GM21528 (cell line): ENCODE measurements at regions not wholly inside any gene's neighbourhood (a gene's known extent, or its start where the extent isn't known, plus 50 kb on each side); places are given as distances from the start of the nearest gene placed in this dataset.

Experiments
- ATAC-seq: cut with Tn5 transposase; IDR thresholded peaks from one replicate; pipeline ENCODE4 v1.9.1; 2021; ENCODE audit warnings: mild to moderate bottlenecking, moderate library complexity; ENCODE audit not compliant: unreplicated experiment, low FRiP score

DNA sequence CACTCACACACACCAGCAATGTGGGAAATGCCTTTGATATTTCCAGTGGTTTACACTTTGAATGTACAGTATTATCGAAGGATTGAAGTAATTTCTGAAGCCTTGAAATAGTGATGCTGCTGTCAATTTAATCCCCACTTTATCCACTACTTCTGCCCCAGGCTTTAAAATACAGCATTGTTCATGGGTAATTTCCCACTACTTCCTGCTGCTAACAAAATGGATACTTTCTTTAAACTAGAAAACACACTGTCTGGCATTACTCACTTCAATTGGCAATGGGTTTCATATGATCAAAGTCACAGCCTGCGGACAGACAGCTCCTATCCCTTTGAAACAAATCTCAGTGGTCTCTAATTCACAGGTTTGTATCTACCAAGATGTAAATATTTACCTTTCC is 292.2 kb downstream of the CDH11 start:
- ATAC-seq = no peak

DNA sequence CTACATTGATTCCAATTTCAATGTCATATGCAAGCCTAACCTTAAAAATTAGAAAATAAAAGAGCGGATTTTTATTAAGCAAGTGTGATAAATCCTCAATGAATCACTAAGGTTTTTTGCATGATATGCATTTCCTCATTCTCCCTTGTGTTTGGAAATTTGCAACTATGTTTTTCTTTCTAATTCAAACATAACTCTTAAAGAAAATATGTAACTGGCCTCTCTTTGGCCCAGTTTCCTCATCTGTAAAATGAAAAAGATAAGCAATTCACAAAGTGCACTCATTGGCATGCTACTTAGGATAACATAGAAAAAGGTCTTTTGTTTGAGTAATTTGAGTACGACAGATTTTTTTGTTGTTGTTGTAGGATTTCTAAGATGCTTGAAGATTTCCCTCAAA is 295.5 kb downstream of the CDH11 start:
- ATAC-seq = no peak

DNA sequence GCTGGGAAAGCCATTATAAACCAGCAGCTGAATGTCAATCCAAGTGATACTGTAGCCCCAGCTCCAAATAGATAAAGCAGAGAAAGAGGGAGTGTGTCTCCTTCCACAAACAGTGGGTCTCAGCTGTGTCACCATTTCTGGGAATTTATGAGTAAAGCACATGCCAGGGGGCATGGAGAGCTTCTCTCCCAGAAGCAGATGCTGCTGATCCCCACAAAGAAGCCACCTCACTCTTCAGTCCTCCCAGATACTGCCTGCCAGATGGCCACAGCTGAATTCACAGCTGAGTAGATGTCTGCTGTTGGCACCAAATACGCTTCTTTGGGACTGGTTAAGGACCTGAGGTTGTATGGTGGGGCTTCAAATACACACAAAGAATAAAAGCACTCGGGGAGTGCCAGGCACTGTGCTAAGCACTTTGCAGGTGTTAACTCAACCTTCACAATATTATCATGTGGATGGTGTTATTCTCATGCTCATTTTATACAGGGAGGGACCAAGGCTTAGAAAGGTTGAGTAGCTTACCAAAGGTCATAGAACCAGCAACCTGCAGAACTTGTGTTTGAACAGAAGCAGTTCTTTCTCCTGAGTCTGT is 298.3 kb downstream of the CDH11 start:
- no peak for ATAC-seq

- ATAC-seq = no peak
Measured at GRCh38 chr16:64809876-64810629, 311.8 kb downstream of the CDH11 start.

- no peak for ATAC-seq
Measured at GRCh38 chr16:64808474-64808873, 313.4 kb downstream of the CDH11 start.

DNA sequence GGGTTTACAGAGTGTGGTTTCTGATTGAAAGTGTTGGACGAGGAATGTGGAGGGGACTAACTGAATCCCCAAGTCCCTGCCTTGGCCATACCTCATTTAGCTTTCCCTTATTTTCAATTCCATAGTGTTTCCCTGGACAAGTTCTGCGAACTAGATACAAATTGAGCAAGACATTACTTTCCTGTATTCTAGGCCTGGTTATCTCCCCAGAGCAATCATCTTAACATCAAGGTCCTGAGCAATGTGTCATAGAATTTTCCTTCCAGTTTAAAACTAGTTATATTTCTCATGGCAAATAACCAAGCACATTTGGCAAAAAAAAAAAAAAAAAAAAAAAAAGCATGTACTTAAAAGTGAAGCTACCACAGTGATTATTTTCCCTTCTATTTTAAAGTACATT is 330.1 kb downstream of the CDH11 start:
- no peak for ATAC-seq

GRCh38 chr16:64784635-64785034 is 337.2 kb downstream of the CDH11 start:
- no peak for ATAC-seq

DNA sequence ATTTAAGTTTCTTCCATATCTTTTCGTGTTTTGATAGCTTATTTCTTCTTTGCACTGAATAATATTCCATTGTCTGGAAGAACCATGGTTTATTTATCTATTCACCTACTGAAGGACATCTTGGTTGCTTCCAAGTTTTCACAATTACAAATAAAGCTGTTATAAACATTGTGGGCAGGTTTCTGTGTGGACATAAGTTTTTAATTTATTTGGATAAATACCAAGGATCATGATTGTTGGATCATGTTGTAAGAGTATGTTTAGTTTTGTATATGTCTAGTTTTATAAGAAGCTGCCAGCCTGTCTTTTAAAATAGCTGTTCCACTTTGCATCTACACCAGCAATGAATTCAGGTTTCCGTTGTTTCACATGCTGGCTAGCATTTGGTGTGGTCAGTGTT is 339.4 kb downstream of the CDH11 start:
- ATAC-seq = no peak

- no peak for ATAC-seq
Measured at GRCh38 chr16:64780445-64780844, 341.4 kb downstream of the CDH11 start.

GRCh38 chr16:64778777-64779176 is 343.1 kb downstream of the CDH11 start:
- ATAC-seq = no peak

DNA sequence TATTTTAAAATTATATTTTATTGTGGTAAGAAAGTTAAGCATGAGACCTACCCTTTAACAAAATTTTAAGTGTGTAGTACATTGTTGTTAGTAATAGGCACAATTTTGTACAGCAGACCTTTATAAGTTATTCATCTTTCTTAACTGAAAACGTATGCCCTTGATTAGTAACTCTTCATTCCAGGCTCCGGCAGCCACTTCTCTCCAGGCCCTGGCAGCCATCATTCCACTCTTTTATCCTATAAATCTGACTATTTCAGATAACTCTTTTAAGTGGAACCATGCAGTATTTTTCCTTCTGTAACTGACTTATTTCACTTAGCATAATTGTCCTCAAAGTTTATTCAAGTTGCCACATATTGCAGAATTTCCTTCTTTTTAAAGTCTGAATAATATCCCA is 348.2 kb downstream of the CDH11 start:
- no peak for ATAC-seq

DNA sequence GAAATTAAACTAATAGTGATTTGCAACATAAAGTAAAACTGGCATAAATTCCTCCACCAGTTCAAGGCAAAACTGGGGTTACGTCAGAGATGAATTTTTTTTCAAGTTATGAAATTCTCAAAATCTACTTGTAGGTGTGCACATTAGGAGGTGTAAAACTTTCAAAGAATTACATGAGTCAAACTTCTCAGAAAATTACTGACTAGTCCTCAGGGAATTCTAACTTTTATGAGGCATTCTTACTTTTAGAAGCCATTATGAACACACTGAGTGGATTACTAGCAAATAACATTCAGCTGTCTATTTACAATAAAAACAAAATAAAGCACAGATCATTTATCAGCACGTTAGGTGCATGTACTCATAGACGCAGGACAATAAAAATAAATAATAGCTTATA is 348.7 kb downstream of the CDH11 start:
- ATAC-seq = no peak

DNA sequence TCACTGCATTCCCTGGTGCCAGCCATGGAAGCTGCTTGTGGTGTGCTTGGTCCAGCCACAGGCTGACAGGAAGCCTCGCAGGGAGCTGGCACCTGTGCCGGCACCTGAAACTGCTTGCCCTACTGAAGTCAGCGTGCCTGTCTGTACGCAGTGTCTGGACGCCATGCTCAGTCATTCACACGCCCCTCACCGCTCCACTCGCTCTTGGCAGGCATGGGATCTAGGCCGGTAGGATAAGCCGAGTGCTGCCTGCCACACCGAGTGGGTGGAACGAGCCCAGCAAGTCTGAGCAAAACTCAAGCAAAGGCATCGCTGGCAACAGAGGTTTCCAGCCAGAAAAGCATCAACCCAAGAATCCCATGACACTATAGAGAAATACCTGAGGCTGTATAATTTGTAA is 350.6 kb downstream of the CDH11 start:
- ATAC-seq = no peak

- no peak for ATAC-seq
Measured at GRCh38 chr16:64762211-64762610, 359.7 kb downstream of the CDH11 start.

DNA sequence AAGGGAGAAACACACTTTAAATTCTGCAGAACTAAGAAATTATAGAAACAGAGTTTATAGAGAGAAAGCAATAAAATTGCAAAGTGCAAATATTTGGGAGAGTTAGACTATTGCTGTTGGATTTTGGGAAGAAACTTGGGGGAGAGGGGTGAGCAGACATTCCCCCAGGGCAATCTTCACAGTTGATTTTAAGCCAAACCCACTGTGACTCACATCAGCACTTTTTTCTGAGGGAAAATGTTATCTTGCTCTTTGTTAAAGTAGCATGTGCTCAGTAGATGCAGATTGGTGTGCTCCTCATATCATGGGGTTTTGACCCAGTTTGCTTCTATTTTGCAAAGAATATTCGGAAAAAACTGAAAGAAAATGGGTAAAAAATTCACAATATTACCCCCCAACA is 367.6 kb downstream of the CDH11 start:
- ATAC-seq = no peak

DNA sequence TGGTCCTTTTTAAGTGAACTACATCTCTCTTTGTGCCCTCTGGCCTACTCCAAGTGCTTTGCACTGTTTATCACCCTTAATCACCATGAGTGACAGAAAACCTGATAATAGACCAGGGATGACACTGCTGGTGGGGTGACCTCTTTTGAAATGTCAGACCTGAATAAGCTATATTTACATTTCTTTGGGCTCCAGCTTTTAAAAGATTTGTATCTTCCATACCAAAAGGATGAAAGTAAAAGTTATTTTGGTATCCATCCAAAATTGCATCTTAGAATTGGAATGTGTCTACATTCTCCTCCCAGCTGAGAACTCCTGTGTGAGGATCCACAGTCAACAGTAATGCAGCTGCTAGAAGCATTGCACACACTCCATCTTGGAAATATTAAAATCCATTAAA is 370.0 kb downstream of the CDH11 start:
- no peak for ATAC-seq

DNA sequence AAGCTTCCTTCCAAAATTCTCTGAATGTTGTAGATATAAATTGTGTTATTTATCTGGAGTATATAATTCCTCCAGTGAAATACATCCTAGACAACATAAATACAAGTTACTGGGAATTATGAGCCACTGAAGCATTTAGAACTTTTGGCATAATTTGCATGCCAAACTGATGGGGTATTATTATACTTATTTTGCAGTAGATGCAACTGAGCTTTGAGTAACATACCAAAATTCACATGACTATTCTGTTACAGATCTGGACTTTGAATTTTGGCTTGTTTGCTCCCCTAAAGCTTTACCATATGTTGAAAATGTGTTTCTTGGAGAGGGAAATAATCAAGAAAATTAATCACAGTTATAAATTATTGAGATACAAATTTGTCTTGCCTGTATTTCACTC is 372.5 kb downstream of the CDH11 start:
- ATAC-seq = no peak

DNA sequence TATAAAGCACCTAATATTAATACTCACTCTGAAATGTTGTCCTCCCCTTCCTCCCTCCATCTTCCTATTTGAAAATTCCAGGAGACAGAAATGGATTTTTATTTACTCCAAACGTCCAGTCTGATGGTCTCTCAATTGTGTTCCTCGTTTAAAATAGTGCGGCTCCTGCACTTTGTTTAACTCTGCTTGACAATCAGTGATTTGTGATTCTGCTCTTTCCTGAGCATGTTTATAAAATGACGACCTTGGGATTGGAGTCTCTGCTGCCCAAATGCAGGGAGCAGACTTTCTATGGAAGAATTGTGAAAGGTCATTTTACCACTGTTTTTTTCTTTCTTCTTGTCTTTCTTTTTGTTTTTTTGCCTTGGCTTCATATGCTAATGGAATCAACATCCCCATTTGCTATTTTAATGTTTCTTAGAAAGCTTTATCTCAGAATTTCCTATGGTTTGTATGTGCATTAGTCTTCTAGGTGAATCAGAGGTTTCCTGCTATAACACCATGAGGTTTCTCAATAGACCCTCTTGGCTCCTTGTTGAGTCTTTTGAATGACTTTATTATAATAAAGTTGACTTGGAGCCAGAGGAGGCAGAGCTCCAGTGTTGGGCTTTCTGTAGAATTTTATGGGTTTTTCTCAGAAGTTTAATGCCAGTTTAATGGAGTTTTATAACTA is 376.5 kb downstream of the CDH11 start:
- ATAC-seq = no peak

DNA sequence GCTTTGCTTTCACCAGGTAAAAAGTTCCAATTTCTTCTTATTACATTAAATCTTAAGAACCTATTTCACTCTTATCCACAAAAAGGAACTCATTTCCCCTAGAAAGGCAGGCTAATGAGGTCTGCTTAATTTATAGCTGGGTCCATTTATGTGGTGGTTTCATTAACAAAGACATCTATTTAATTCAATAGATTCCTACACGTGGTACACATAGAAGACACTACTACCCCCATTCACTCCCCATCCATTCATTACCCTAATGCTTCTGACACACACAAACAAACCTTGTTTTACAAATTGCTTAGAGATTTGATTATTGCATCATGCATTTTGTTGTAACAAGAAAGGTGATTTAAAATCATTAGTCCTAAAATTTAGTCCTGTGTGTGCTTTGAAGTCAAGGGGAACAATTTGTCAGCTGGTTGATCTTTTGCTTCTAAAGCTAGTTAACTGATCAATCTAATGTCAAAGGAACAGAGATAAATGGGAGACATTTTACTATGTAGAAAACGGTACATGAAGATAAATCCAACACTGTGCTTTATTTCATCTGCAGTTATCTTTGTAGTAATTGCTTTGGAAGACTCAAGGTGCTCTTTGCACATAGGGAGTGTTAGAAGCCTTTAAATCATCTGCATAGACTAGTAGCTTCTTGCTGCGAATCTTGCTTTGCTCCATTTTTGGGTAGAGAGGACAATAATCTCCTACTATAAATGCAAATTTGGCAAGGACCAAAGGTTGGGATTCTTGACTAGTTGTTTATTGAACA is 379.2 kb downstream of the CDH11 start:
- ATAC-seq = no peak

DNA sequence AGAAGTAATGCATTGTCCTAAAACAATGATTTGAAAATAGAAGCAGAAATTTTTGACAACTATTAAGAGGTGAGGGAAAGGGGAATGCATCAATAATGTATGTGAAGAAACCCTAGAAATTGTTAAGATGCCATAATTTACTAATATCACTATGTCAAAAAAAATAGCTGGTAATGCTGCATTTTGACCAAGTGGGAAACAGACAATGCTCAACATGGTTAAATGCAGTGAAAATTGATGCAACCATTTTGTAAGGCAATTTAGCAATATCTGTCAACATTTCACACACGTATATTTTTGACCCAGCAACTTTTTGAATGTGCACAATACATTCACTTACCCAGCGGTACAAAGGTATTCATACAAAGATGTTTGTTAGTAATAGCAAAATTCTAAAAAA is 381.6 kb downstream of the CDH11 start:
- no peak for ATAC-seq

GRCh38 chr16:64738321-64738960 is 383.4 kb downstream of the CDH11 start:
- no peak for ATAC-seq
